Activated CD8-positive, alpha-beta T cell treated with anti-CD3 and anti-CD28 coated beads, Interleukin-2, amount 10 ng/mL, durations not matched to agents 7 days and 5 days (primary cell): ENCODE measurements at regions not wholly inside any gene's neighbourhood (a gene's known extent, or its start where the extent isn't known, plus 50 kb on each side); places are given as distances from the start of the nearest gene placed in this dataset.
A peak's percentile ranks its signal among the peaks of the same experiment; 100 is the strongest.

ENCODE experiments used
- ATAC-seq: fragments of 150-1000 bp; cut with Tn5 transposase; one replicate; pipeline ENCODE4 v1.10.0; 2021; ENCODE audit warnings: moderate library complexity
- CTCF ChIA-PET: fragments of 350-600 bp; sonication (Branson Sonifier 250); formaldehyde crosslinking; loops from one replicate; lab custom pipeline; 2021; ENCODE audit warnings: antibody characterized with exemption; lab: Charles Lee
- POLR2A ChIA-PET: fragments of 350-600 bp; sonication (Branson Sonifier 250); formaldehyde crosslinking; loops from one replicate; lab custom pipeline; 2021; ENCODE audit warnings: antibody characterized with exemption; lab: Charles Lee
- DNase-seq: peaks from one replicate; pipeline ENCODE4 v3.0.0-alpha.2; 2020
- H3K27ac Mint-ChIP-seq: one replicate; pipeline ENCODE4 v1.8.0; 2021; ENCODE audit warnings: mild to moderate bottlenecking, mixed read lengths
- H3K27me3 Mint-ChIP-seq: one replicate; pipeline ENCODE4 v1.8.0; 2021; ENCODE audit warnings: low read depth, mixed read lengths
- H3K36me3 Mint-ChIP-seq: one replicate; pipeline ENCODE4 v1.8.0; 2021; ENCODE audit warnings: low read depth, mixed read lengths
- H3K4me1 Mint-ChIP-seq: one replicate; pipeline ENCODE4 v1.8.0; 2021; ENCODE audit warnings: low read depth, mixed read lengths
- H3K4me3 Mint-ChIP-seq: one replicate; pipeline ENCODE4 v1.8.0; 2021; ENCODE audit warnings: mild to moderate bottlenecking, mixed read lengths
- H3K9me3 Mint-ChIP-seq: one replicate; pipeline ENCODE4 v1.8.0; 2022; ENCODE audit warnings: mixed read lengths; ENCODE audit not compliant: insufficient read depth

- H3K27ac Mint-ChIP-seq, result no peak overlapping the region
Observed at GRCh38 chr11:45075519-45075918, 70.9 kb upstream of the PRDM11 start.

GRCh38 chr11:45075952-45076351, 70.5 kb upstream of the PRDM11 start:
- peaks cover 6% of the 10 kb centered on the region for H3K27me3 Mint-ChIP-seq
- H3K27ac Mint-ChIP-seq, result no peak overlapping the region
- no peak for DNase-seq
- H3K4me1 Mint-ChIP-seq, result peaks cover 43% of the 10 kb centered on the region
- no peak overlapping the region for H3K4me3 Mint-ChIP-seq
- peaks cover 2% of the 10 kb centered on the region for H3K36me3 Mint-ChIP-seq
- POLR2A ChIA-PET, result interaction anchor here (1.0 kb wide), 1 partner anchor 8 kb away, joined by 3 read pairs; no protein-coding TSS in a partner anchor
- H3K9me3 Mint-ChIP-seq, result no peaks in the 10 kb centered on the region
- ATAC-seq, result no peak
- CTCF ChIA-PET, result interaction anchor here (1.2 kb wide), 1 partner anchor 14 kb away, joined by 4 read pairs; no protein-coding TSS in a partner anchor

More at GRCh38 chr11:45075519-45075918, 70.9 kb upstream of the PRDM11 start:
- DNase-seq, result no peak
- H3K27me3 Mint-ChIP-seq, result peaks cover 6% of the 10 kb centered on the region
- peaks cover 2% of the 10 kb centered on the region for H3K36me3 Mint-ChIP-seq
- ChIA-PET CTCF (interaction anchor here (1.2 kb wide), 1 partner anchor 15 kb away, joined by 4 read pairs; no protein-coding TSS in a partner anchor), POLR2A (interaction anchor here (1.0 kb wide), 1 partner anchor 9 kb away, joined by 3 read pairs; no protein-coding TSS in a partner anchor)
- ATAC-seq, result no peak
- no peak overlapping the region for H3K4me3 Mint-ChIP-seq
- H3K4me1 Mint-ChIP-seq, result peaks cover 38% of the 10 kb centered on the region
- H3K9me3 Mint-ChIP-seq, result no peaks in the 10 kb centered on the region

GRCh38 chr11:45076761-45077160, 69.7 kb upstream of the PRDM11 start:
- Mint-ChIP-seq H3K27me3 (peaks cover 6% of the 10 kb centered on the region), H3K4me3 (no peak overlapping the region), H3K36me3 (peaks cover 6% of the 10 kb centered on the region), H3K4me1 (peaks cover 51% of the 10 kb centered on the region), H3K27ac (no peak overlapping the region), H3K9me3 (no peaks in the 10 kb centered on the region)
- ATAC-seq (no peak), DNase-seq (no peak)
- CTCF ChIA-PET, result interaction anchor here (9.3 kb wide), 1 partner anchor 27 kb away, joined by 68 read pairs; no protein-coding TSS in a partner anchor
- POLR2A ChIA-PET, result no interaction called here

GRCh38 chr11:45078236-45079074, 68.0 kb upstream of the PRDM11 start:
- ChIA-PET POLR2A (interaction anchor here (2.2 kb wide), 1 partner anchor 132 kb away, joined by 9 read pairs; no protein-coding TSS in a partner anchor), CTCF (interaction anchor here (9.3 kb wide), 1 partner anchor 25 kb away, joined by 68 read pairs; no protein-coding TSS in a partner anchor)
- Mint-ChIP-seq H3K27ac (no peak overlapping the region), H3K36me3 (peaks cover 6% of the 10 kb centered on the region), H3K9me3 (no peaks in the 10 kb centered on the region), H3K27me3 (peaks cover 3% of the 10 kb centered on the region), H3K4me1 (peaks cover 57% of the 10 kb centered on the region), H3K4me3 (peak overlapping the region; percentile 7)
- DNase-seq (no peak), ATAC-seq (no peak)

- CTCF ChIA-PET, result interaction anchor here (1.0 to 9.3 kb wide), 5 partner anchors 12 to 168 kb away, joined by 3 to 68 read pairs (median 8); partner anchors contain the start of gene TP53I11
- POLR2A ChIA-PET, result interaction anchor here (2.2 kb wide), 1 partner anchor 133 kb away, joined by 9 read pairs; no protein-coding TSS in a partner anchor
Observed at GRCh38 chr11:45079075-45079444, 67.4 kb upstream of the PRDM11 start.

GRCh38 chr11:45079567-45079942, 66.9 kb upstream of the PRDM11 start:
- H3K9me3 Mint-ChIP-seq, result no peaks in the 10 kb centered on the region
- ChIA-PET CTCF (interaction anchor here (0.7 to 9.3 kb wide), 10 partner anchors 12 to 169 kb away, joined by 3 to 68 read pairs (median 4); partner anchors contain the start of gene TP53I11), POLR2A (interaction anchor here (0.9 to 2.2 kb wide), 4 partner anchors 21 to 133 kb away, joined by 3 to 9 read pairs (median 4); partner anchors contain the start of gene TP53I11)
- no peak for ATAC-seq
- peaks cover 56% of the 10 kb centered on the region for H3K4me1 Mint-ChIP-seq
- no peak for DNase-seq
- peak overlapping the region; percentile 45 for H3K4me3 Mint-ChIP-seq
- H3K27ac Mint-ChIP-seq, result peak overlapping the region; percentile 94
- peaks cover 6% of the 10 kb centered on the region for H3K36me3 Mint-ChIP-seq
- H3K27me3 Mint-ChIP-seq, result peaks cover 3% of the 10 kb centered on the region

More at GRCh38 chr11:45079075-45079444, 67.4 kb upstream of the PRDM11 start:
- no peak overlapping the region for H3K4me3 Mint-ChIP-seq
- H3K27me3 Mint-ChIP-seq, result peaks cover 3% of the 10 kb centered on the region
- peak overlapping the region; percentile 94 for H3K27ac Mint-ChIP-seq
- ATAC-seq, result no peak
- no peak for DNase-seq
- no peaks in the 10 kb centered on the region for H3K9me3 Mint-ChIP-seq
- H3K36me3 Mint-ChIP-seq, result peaks cover 6% of the 10 kb centered on the region
- H3K4me1 Mint-ChIP-seq, result peaks cover 56% of the 10 kb centered on the region

- Mint-ChIP-seq H3K27ac (peak overlapping the region; percentile 94), H3K4me1 (peaks cover 56% of the 10 kb centered on the region), H3K9me3 (no peaks in the 10 kb centered on the region), H3K36me3 (peaks cover 6% of the 10 kb centered on the region), H3K4me3 (peak overlapping the region; percentile 45), H3K27me3 (peaks cover 3% of the 10 kb centered on the region)
- CTCF ChIA-PET, result interaction anchor here (0.7 to 9.3 kb wide), 13 partner anchors 9 to 169 kb away, joined by 3 to 68 read pairs (median 4); partner anchors contain the start of gene TP53I11
- POLR2A ChIA-PET, result interaction anchor here (0.6 to 2.2 kb wide), 6 partner anchors 20 to 1912 kb away, joined by 3 to 9 read pairs (median 4); partner anchors contain the start of gene TP53I11
- ATAC-seq, result peak; percentile 93
- DNase-seq, result peak; percentile 78
Observed at GRCh38 chr11:45079943-45080719, 66.3 kb upstream of the PRDM11 start.

GRCh38 chr11:45082744-45083543, 63.5 kb upstream of the PRDM11 start:
- POLR2A ChIA-PET, result no interaction called here
- ATAC-seq, result no peak

GRCh38 chr11:45083544-45084087, 62.8 kb upstream of the PRDM11 start:
- ATAC-seq (no peak), DNase-seq (no peak)
- ChIA-PET POLR2A (interaction anchor here (0.9 kb wide), 1 partner anchor 8 kb away, joined by 3 read pairs; no protein-coding TSS in a partner anchor), CTCF (interaction anchor here (1.5 to 9.3 kb wide), 2 partner anchors 20 to 147 kb away, joined by 5 to 68 read pairs; no protein-coding TSS in a partner anchor)
- Mint-ChIP-seq H3K9me3 (no peaks in the 10 kb centered on the region), H3K27me3 (no peaks in the 10 kb centered on the region), H3K36me3 (peaks cover 6% of the 10 kb centered on the region), H3K4me1 (peaks cover 50% of the 10 kb centered on the region), H3K4me3 (no peak overlapping the region), H3K27ac (no peak overlapping the region)

More at GRCh38 chr11:45082744-45083543, 63.5 kb upstream of the PRDM11 start:
- no peak overlapping the region for H3K4me3 Mint-ChIP-seq
- H3K27ac Mint-ChIP-seq, result no peak overlapping the region
- H3K36me3 Mint-ChIP-seq, result peaks cover 6% of the 10 kb centered on the region
- CTCF ChIA-PET, result interaction anchor here (1.1 to 9.3 kb wide), 4 partner anchors 17 to 171 kb away, joined by 3 to 68 read pairs (median 4); no protein-coding TSS in a partner anchor
- H3K27me3 Mint-ChIP-seq, result peaks cover 3% of the 10 kb centered on the region
- peaks cover 56% of the 10 kb centered on the region for H3K4me1 Mint-ChIP-seq
- no peaks in the 10 kb centered on the region for H3K9me3 Mint-ChIP-seq
- DNase-seq, result no peak
